Endothelial cell of umbilical vein (primary cell): ENCODE measurements at regions not wholly inside any gene's neighbourhood (a gene's known extent, or its start where the extent isn't known, plus 50 kb on each side); places are given as distances from the start of the nearest gene placed in this dataset.

Source experiments
- BruUV-seq: library from RNA; stranded (reverse); fragments of 400-500 nt; replicated peaks from 2 replicates; lab custom pipeline; 2021; lab: Mats Ljungman, UMichigan
- CTCF ChIA-PET: fragments of 300-600, 350-600 bp; sonication (Branson Sonifier 250); formaldehyde crosslinking; loops from one replicate; lab custom pipeline; 2021; ENCODE audit warnings: antibody characterized with exemption, inconsistent platforms; lab: Charles Lee
- POLR2A ChIA-PET: fragments of 300-600, 350-600 bp; sonication (Branson Sonifier 250); formaldehyde crosslinking; loops from one replicate; lab custom pipeline; 2021; ENCODE audit warnings: antibody characterized with exemption, inconsistent platforms; lab: Charles Lee
- DNase-seq: peaks from one replicate; pipeline ENCODE4 v3.0.0-alpha.2; 2011; ENCODE audit warnings: low read depth, low spot score
- FAIRE-seq: peaks from 2 replicates; lab custom pipeline; 2011; peaks lifted over from hg19 to GRCh38; lab: Jason Lieb, UNC
- H2AFZ ChIP-seq: 2 replicates; pipeline ENCODE4 v1.6.0; 2012; ENCODE audit warnings: low read depth, low read length, control low read depth, inconsistent platforms
- H3K27ac ChIP-seq: 2 replicates; pipeline ENCODE4 v1.5.1; 2011; ENCODE audit warnings: low read depth, mild to moderate bottlenecking, control low read depth, low read length, moderate library complexity; ENCODE audit not compliant: insufficient read depth
- H3K27me3 ChIP-seq, 2 experiments: 2 replicates each; pipeline versions ENCODE4 v1.6.0 to v1.6.1; 2011; ENCODE audit warnings: low read length in 2 of 2, mixed read lengths in 1 of 2; ENCODE audit not compliant: control insufficient read depth in 2 of 2, insufficient read depth in 2 of 2
- H3K36me3 ChIP-seq, 2 experiments: 2 replicates in 1 of 2; 3 replicates in 1 of 2; pipeline ENCODE4 v1.5.1; 2011; ENCODE audit warnings: low read length in 2 of 2, mild to moderate bottlenecking in 1 of 2, moderate library complexity in 1 of 2; ENCODE audit not compliant: control insufficient read depth in 2 of 2, insufficient read depth in 2 of 2; ENCODE audit errors: extremely low read depth in 1 of 2
- H3K4me1 ChIP-seq: 3 replicates; pipeline ENCODE4 v1.5.1; 2011; ENCODE audit warnings: mild to moderate bottlenecking, low read length; ENCODE audit not compliant: control insufficient read depth, insufficient read depth; ENCODE audit errors: extremely low read depth
- H3K4me2 ChIP-seq: 2 replicates; pipeline ENCODE4 v1.6.1; 2011; ENCODE audit warnings: low read length, control low read depth, mixed read lengths; ENCODE audit not compliant: insufficient read depth
- H3K4me3 ChIP-seq, 3 experiments: fragments of 200-600 bp in 1 of 3; sonication (generic), shearing (Covaris generic) in 1 of 3; replicated peaks in 1 of 3; 2 replicates each; pipeline ENCODE4 v1.5.1; 2011 to 2016; ENCODE audit warnings: control low read depth in 3 of 3, low read length in 3 of 3, mild to moderate bottlenecking in 2 of 3, inconsistent platforms in 1 of 3, low read depth in 1 of 3, moderate library complexity in 1 of 3; ENCODE audit not compliant: insufficient read depth in 1 of 3
- H3K79me2 ChIP-seq: 2 replicates; pipeline ENCODE4 v1.6.0; 2012; ENCODE audit warnings: low read length, inconsistent platforms; ENCODE audit not compliant: control insufficient read depth, insufficient read depth
- H3K9ac ChIP-seq: replicated peaks from 2 replicates; pipeline ENCODE3; 2011; ENCODE audit warnings: low read length, control low read depth; ENCODE audit not compliant: insufficient read depth; ENCODE audit errors: extremely low read depth
- H3K9me1 ChIP-seq: replicated peaks from 3 replicates; pipeline ENCODE4 v1.6.0; 2011; ENCODE audit warnings: mild to moderate bottlenecking, low read length; ENCODE audit not compliant: control insufficient read depth, insufficient read depth; ENCODE audit errors: extremely low read depth
- H3K9me3 ChIP-seq: replicated peaks from 2 replicates; pipeline ENCODE4 v1.5.1; 2012; ENCODE audit warnings: low read length, inconsistent platforms; ENCODE audit not compliant: control insufficient read depth, insufficient read depth
- H4K20me1 ChIP-seq: replicated peaks from 2 replicates; pipeline ENCODE3; 2011; ENCODE audit warnings: mild to moderate bottlenecking, low read length; ENCODE audit not compliant: control insufficient read depth, insufficient read depth; ENCODE audit errors: extremely low read depth
- CTCF ChIP-seq, 2 donors: IDR thresholded peaks; 1 replicate in 1 of 2; 2 replicates in 1 of 2; pipeline ENCODE4 v1.5.1; 2011; ENCODE audit warnings: low read length in 2 of 2, mild to moderate bottlenecking in 2 of 2, moderate library complexity in 2 of 2, control low read depth in 1 of 2, inconsistent platforms in 1 of 2, low read depth in 1 of 2; ENCODE audit not compliant: insufficient read depth in 1 of 2; ENCODE audit errors: extremely low read depth in 1 of 2
- EZH2 ChIP-seq: IDR thresholded peaks from 2 replicates; pipeline ENCODE4 v1.6.1; 2012; ENCODE audit warnings: borderline replicate concordance, low read depth, mild to moderate bottlenecking, moderate library complexity, low read length, inconsistent platforms; ENCODE audit not compliant: severe bottlenecking
- FOS ChIP-seq: IDR thresholded peaks from 2 replicates; pipeline ENCODE4 v1.6.1; 2011; ENCODE audit warnings: mild to moderate bottlenecking, low read length, moderate library complexity, borderline replicate concordance; ENCODE audit not compliant: insufficient read depth
- GATA2 ChIP-seq: IDR thresholded peaks from 2 replicates; pipeline ENCODE4 v1.7.0; 2011; ENCODE audit warnings: low read depth, mild to moderate bottlenecking, moderate library complexity, mixed read lengths, low read length; ENCODE audit not compliant: insufficient read length, insufficient read depth
- JUN ChIP-seq: IDR thresholded peaks from 2 replicates; pipeline ENCODE4 v1.6.1; 2011; ENCODE audit warnings: borderline replicate concordance, low read depth; ENCODE audit not compliant: insufficient read length, insufficient read depth
- MAX ChIP-seq: IDR thresholded peaks from 2 replicates; pipeline ENCODE4 v1.6.1; 2011; ENCODE audit not compliant: insufficient read depth, insufficient read length
- MYC ChIP-seq: IDR thresholded peaks from one replicate; pipeline ENCODE4 v1.6.1; 2011; ENCODE audit warnings: mild to moderate bottlenecking, low read depth, low read length
- POLR2A ChIP-seq: IDR thresholded peaks from 2 replicates; pipeline ENCODE4 v1.6.1; 2012; ENCODE audit warnings: low read depth, mild to moderate bottlenecking, control low read depth, low read length
- POLR2AphosphoS5 ChIP-seq: IDR thresholded peaks from 2 replicates; pipeline ENCODE4 v1.6.1; 2012; ENCODE audit warnings: low read depth, mild to moderate bottlenecking, control low read depth, low read length, moderate library complexity; ENCODE audit not compliant: insufficient read depth
- dilution Hi-C: fragments of 300-500 bp; cut with MboI; formaldehyde crosslinking; loops from one replicate; pipeline ENCODE4 v1.15.0; 2019; ENCODE audit warnings: low sequenced_read_pairs; ENCODE audit not compliant: extremely low pct_ligation_motif_present
- intact Hi-C: fragments of 100-400 bp; cut with micrococcal nuclease; formaldehyde crosslinking; loops from one replicate; pipeline ENCODE4 v1.10.0; 2022

GRCh38 chr7:20562461-20562860, 53.0 kb upstream of the ABCB5 start:
- no peaks in the 10 kb centered on the region for H3K9me1 ChIP-seq
- H3K4me1 ChIP-seq = peaks cover 24% of the 10 kb centered on the region
- ChIA-PET CTCF (interaction anchor here (1.2 to 2.0 kb wide), 2 partner anchors 36 to 236 kb away, joined by 3 to 8 read pairs; no protein-coding TSS in a partner anchor), POLR2A (no interaction called here)
- no peaks in the 10 kb centered on the region for H3K79me2 ChIP-seq
- H3K36me3 ChIP-seq = no peaks in the 10 kb centered on the region
- H3K9ac ChIP-seq = peak overlapping the region; percentile 65
- no peaks in the 10 kb centered on the region for H4K20me1 ChIP-seq
- intact Hi-C loops (no loop called here), dilution Hi-C loops (no loop called here)
- DNase-seq (peak; percentile 64), FAIRE-seq (peak; percentile 71)
- no TSS peak for BruUV-seq
- TF ChIP-seq CTCF (IDR thresholded peaks at IDR 0.05; ENCODE audit: extremely low read depth in 1 of 2, insufficient read depth in 1 of 2, low read depth in 1 of 2, low read length in 2 of 2) = no peak
- no peak for TF ChIP-seq MYC
- no peak for TF ChIP-seq MAX
- no peak for TF ChIP-seq EZH2
- peak; percentile 76 for TF ChIP-seq GATA2
- TF ChIP-seq JUN = peak; percentile 23
- peak; percentile 85 for TF ChIP-seq FOS
- peak; percentile 65 for TF ChIP-seq POLR2AphosphoS5
- TF ChIP-seq POLR2A = no peak
- no peaks in the 10 kb centered on the region for H3K27me3 ChIP-seq
- H3K9me3 ChIP-seq = no peaks in the 10 kb centered on the region
- peak overlapping the region; percentile 64 for H3K4me2 ChIP-seq
- H3K4me3 ChIP-seq = no peak overlapping the region
- H3K27ac ChIP-seq = peak overlapping the region; percentile 100
- H2AFZ ChIP-seq = peak overlapping the region; percentile 97
